Transverse colon (tissue), 4 donors: ENCODE measurements at regions not wholly inside any gene's neighbourhood (a gene's known extent, or its start where the extent isn't known, plus 50 kb on each side); places are given as distances from the start of the nearest gene placed in this dataset.

ENCODE experiments used
- DNase-seq: peaks from one replicate; pipeline ENCODE4 v3.0.0-alpha.2; 2019
- H3K27ac ChIP-seq, 4 donors: fragments of 200-600 bp; sonication (generic); 2 replicates each; pipeline ENCODE4 v1.5.1; 2016 to 2018; ENCODE audit warnings: inconsistent platforms in 4 of 4
- H3K27me3 ChIP-seq: fragments of 200-600 bp; sonication (generic); 2 replicates; pipeline ENCODE4 v1.5.1; 2017; ENCODE audit warnings: inconsistent platforms
- H3K36me3 ChIP-seq, 4 donors: fragments of 200-600 bp; sonication (generic); 2 replicates each; pipeline ENCODE4 v1.5.1; 2017 to 2019; ENCODE audit warnings: inconsistent platforms in 4 of 4
- H3K4me1 ChIP-seq, 4 donors: fragments of 200-600 bp; sonication (generic); 2 replicates each; pipeline ENCODE4 v1.5.1; 2017 to 2020; ENCODE audit warnings: inconsistent platforms in 4 of 4
- H3K4me3 ChIP-seq, 4 donors: fragments of 200-600 bp; sonication (generic); 1 replicate in 1 of 4; 2 replicates in 3 of 4; pipeline versions ENCODE4 v1.5.1 to v1.6.1; 2017 to 2019; ENCODE audit warnings: inconsistent platforms in 4 of 4
- H3K9me3 ChIP-seq, 2 donors: fragments of 200-600 bp; sonication (generic); 2 replicates each; pipeline ENCODE4 v1.5.1; 2017 to 2019; ENCODE audit warnings: inconsistent platforms in 2 of 2
- EP300 ChIP-seq: sonication (generic); formaldehyde crosslinking; IDR thresholded peaks from one replicate; pipeline ENCODE4 v1.6.1; 2017; ENCODE audit warnings: antibody characterized with exemption, low read depth
- POLR2A ChIP-seq: fragments of 450-650 bp; IDR thresholded peaks from one replicate; pipeline ENCODE4 v1.6.1; 2016; ENCODE audit warnings: antibody characterized with exemption, mild to moderate bottlenecking, moderate library complexity
- POLR2AphosphoS5 ChIP-seq, 3 donors: sonication (generic); formaldehyde crosslinking; IDR thresholded peaks; one replicate each; pipeline ENCODE4 v1.6.1; 2016; ENCODE audit warnings: antibody characterized with exemption in 3 of 3
- WGBS, 2 donors: methylation state at CpG; one replicate each; pipeline ENCODE4 v1.1.5; 2018; ENCODE audit warnings: low coverage in 1 of 2; 5-methylcytosine and 5-hydroxymethylcytosine counted together
- in situ Hi-C, 4 donors: fragments of 200-750 bp; cut with MboI; loops; one replicate each; pipeline versions ENCODE4 v1.15.0 to v1.15.1; 2017; ENCODE audit warnings: low sequenced_read_pairs in 3 of 4, low pct_ligation_motif_present in 1 of 4, low pct_unique_long_range_greater_than_20kb in 1 of 4
- intact Hi-C: fragments of 100-400 bp; cut with DNase I; formaldehyde crosslinking; loops from one replicate; pipeline ENCODE4 v1.15.1; 2023; ENCODE audit warnings: low total_unique reads
- TF ChIP-seq, protein P1 (sequence below), 5 experiments: fragments of 200-600 bp in 3 of 5; fragments of 450-650 bp in 2 of 5; sonication (generic) in 3 of 5; IDR thresholded peaks; 1 replicate in 2 of 5; 2 replicates in 3 of 5; pipeline ENCODE4 v1.5.1; 2016 to 2017; ENCODE audit warnings: antibody characterized with exemption in 5 of 5, inconsistent platforms in 3 of 5, mild to moderate bottlenecking in 2 of 5, moderate library complexity in 1 of 5

DNA sequence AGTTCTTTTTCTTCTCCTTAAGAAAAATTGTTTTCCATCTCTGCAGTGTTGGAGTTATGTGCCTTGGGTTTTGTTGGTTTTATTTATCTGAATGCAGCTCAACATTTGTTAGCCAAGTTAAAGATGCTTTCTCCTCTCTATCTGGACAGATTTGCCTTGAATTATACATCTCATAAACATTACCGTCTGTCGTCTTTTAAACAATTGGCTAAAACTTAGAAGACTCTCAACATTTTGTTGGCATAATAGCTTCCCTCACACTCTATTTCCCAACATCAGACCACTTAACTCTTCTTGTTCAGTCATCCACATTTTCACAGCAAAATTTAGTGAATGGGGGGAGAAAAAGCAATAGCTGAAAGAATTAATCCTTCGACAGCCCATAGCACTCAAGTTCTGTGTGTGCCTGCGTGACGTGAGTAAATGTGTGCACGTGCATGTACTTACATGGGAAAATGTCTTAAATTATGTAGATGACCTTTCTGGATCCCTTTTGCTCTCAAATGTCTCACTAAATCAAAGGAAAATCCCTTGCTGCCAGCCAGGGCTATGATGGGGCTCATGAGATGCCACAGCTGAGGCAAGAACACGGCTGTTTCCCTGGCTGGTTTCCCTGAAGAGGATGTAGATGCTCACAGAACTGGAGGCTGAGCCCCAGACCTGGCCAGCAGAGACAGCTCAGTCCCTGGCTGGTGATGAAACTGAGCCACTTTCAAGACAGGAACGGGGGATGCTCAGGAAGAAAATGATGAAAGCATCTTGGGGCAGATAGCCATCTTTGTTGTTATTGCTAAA, 382.2 kb downstream of the FBXW7 start:
- in situ Hi-C loops = no loop called here
- 77 to 82% methylated on average over 7 to 8 of the region's 8 CpGs for WGBS, 2 donors

DNA sequence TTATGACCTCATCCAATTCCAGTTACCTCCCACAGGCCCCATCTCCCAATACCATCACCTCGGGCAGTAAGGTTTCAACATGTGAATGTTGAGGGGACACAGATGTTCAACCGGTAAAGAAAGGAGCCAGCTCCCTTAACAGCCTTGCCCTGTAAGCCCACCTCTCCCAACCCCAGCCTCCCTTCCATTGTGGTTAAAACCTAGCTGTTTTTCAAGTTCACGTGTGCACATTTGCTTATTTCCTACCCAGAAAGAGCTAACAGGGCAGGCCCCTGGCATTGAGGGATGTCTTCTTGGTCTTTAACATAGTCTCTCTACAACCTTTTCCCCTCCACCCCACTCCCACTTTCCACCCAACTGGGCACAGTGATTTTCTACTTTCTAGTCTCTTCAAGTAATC, 385.7 kb downstream of the FBXW7 start:
- WGBS, 2 donors = 74 to 86% methylated on average over 3 of the region's 3 CpGs
- Histone ChIP-seq H3K27me3 (no peaks in the 10 kb centered on the region), H3K9me3 (peaks cover 12 to 16% of the 10 kb centered on the region in 2 donors), H3K36me3 (no peaks in the 10 kb centered on the region), H3K4me1 (no peaks in the 10 kb centered on the region), H3K27ac (no peak overlapping the region), H3K4me3 (no peak overlapping the region)
- TF ChIP-seq, protein P1, sequence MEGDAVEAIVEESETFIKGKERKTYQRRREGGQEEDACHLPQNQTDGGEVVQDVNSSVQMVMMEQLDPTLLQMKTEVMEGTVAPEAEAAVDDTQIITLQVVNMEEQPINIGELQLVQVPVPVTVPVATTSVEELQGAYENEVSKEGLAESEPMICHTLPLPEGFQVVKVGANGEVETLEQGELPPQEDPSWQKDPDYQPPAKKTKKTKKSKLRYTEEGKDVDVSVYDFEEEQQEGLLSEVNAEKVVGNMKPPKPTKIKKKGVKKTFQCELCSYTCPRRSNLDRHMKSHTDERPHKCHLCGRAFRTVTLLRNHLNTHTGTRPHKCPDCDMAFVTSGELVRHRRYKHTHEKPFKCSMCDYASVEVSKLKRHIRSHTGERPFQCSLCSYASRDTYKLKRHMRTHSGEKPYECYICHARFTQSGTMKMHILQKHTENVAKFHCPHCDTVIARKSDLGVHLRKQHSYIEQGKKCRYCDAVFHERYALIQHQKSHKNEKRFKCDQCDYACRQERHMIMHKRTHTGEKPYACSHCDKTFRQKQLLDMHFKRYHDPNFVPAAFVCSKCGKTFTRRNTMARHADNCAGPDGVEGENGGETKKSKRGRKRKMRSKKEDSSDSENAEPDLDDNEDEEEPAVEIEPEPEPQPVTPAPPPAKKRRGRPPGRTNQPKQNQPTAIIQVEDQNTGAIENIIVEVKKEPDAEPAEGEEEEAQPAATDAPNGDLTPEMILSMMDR (IDR thresholded peaks at IDR 0.05) = no peak
- TF ChIP-seq POLR2A (no peak), POLR2AphosphoS5 (IDR thresholded peaks at IDR 0.05) (no peak), EP300 (no peak)
- in situ Hi-C loops (no loop called here), intact Hi-C loops (no loop called here)
- DNase-seq = no peak

More for the DNA sequence above, 382.2 kb downstream of the FBXW7 start:
- TF ChIP-seq POLR2A (no peak), EP300 (no peak), POLR2AphosphoS5 (IDR thresholded peaks at IDR 0.05) (no peak)
- TF ChIP-seq, protein P1 (IDR thresholded peaks at IDR 0.05) = no peak
- no peak overlapping the region for H3K4me3 ChIP-seq
- H3K9me3 ChIP-seq = no peaks in the 10 kb centered on the region
- intact Hi-C loops = no loop called here
- no peaks in the 10 kb centered on the region for H3K36me3 ChIP-seq
- no peak for DNase-seq
- H3K4me1 ChIP-seq = no peaks in the 10 kb centered on the region
- no peaks in the 10 kb centered on the region for H3K27me3 ChIP-seq
- no peak overlapping the region for H3K27ac ChIP-seq

DNA sequence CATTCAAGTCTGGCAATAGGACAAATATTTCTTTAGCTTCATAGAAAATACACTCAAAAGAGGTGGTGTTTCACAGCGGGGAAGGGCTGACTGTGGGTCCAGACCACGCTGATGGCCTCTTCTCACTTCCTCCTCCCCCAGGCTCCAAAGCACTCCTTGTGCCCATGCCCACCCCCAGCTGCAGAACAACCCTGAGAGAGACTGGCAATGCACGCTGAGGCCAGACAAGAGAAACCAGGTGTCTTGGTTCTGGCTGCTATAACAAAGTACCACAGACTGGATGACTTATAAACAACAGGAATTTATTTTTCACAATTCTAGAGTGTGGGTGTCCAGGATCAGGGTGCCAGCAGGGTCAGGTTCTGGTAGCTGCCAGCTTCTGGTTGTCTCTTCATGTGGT, 386.1 kb downstream of the FBXW7 start:
- intact Hi-C loops = no loop called here
- in situ Hi-C loops = no loop called here
- H3K9me3 ChIP-seq = peaks cover 12 to 20% of the 10 kb centered on the region in 2 donors
- no peaks in the 10 kb centered on the region for H3K36me3 ChIP-seq
- 61 to 75% methylated on average over 1 to 3 of the region's 3 CpGs for WGBS, 2 donors
- H3K4me3 ChIP-seq = no peak overlapping the region
- TF ChIP-seq, protein P1 (IDR thresholded peaks at IDR 0.05) = no peak
- H3K27me3 ChIP-seq = no peaks in the 10 kb centered on the region
- DNase-seq = no peak
- H3K27ac ChIP-seq = no peak overlapping the region
- H3K4me1 ChIP-seq = no peaks in the 10 kb centered on the region

DNA sequence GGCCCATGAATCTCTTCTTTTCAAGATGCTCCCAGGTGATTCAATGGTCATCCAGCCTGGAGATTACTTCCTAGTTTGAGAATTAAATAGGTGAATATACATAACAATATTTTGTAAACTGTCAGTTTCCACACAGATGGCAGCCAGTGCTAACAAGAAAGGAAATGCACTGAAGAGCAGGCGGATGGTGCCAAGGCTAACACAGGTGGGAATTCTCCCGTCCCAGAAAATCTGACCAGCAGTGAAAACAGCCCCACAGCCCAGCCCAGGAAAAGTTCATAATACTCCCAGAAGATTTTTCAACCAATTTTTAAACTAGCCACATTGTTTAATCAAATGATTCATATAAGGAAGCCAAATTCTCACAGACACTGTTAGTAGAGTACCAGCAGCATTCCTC, 387.2 kb upstream of the GATB start:
- Histone ChIP-seq H3K9me3 (peaks cover 12 to 20% of the 10 kb centered on the region in 2 donors), H3K36me3 (no peaks in the 10 kb centered on the region), H3K27me3 (no peaks in the 10 kb centered on the region), H3K4me3 (no peak overlapping the region), H3K4me1 (no peaks in the 10 kb centered on the region), H3K27ac (no peak overlapping the region)
- intact Hi-C loops (no loop called here), in situ Hi-C loops (no loop called here)
- TF ChIP-seq EP300 (no peak), POLR2A (no peak), POLR2AphosphoS5 (IDR thresholded peaks at IDR 0.05) (no peak)
- TF ChIP-seq, protein P1 (IDR thresholded peaks at IDR 0.05) = no peak
- WGBS, 2 donors = 50 to 74% methylated on average over 1 to 2 of the region's 2 CpGs
- DNase-seq = no peak
